ENCODE measurements at regions not wholly inside any gene's neighbourhood (a gene's known extent, or its start where the extent isn't known, plus 50 kb on each side); places are given as distances from the start of the nearest gene placed in this dataset.

GRCh38 chr15:94848054-94848453 is 616.7 kb downstream of the MCTP2 start:
- TF ChIP-seq CTCF (IDR thresholded peaks at IDR 0.05; ENCODE audit: low read length) (no peak), EZH2 (optimal IDR thresholded peaks at IDR 0.05; ENCODE audit: low read depth, low read length) (no peak)

All from MM.1S (cell line).